ENCODE measurements at regions not wholly inside any gene's neighbourhood (a gene's known extent, or its start where the extent isn't known, plus 50 kb on each side); places are given as distances from the start of the nearest gene placed in this dataset.

GRCh38 chr17:74096456-74096855 lies 107.0 kb upstream of the RPL38 start:
- DNase-seq: no peak

GRCh38 chr17:74097450-74098135 lies 105.9 kb upstream of the RPL38 start:
- no peak for DNase-seq

- no peak for DNase-seq
Observed at GRCh38 chr17:74098136-74099024, 105.1 kb upstream of the RPL38 start.

GRCh38 chr17:74099442-74100340 lies 103.8 kb upstream of the RPL38 start:
- no peak for DNase-seq

GRCh38 chr17:74104921-74105320 lies 98.6 kb upstream of the RPL38 start:
- no peak for DNase-seq

- no peak for DNase-seq
Observed at GRCh38 chr17:74107107-74107506, 96.4 kb upstream of the RPL38 start.

GRCh38 chr17:74108126-74108705 lies 95.3 kb upstream of the RPL38 start:
- DNase-seq: no peak

- DNase-seq: no peak
Observed at GRCh38 chr17:74110467-74110866, 93.0 kb upstream of the RPL38 start.

GRCh38 chr17:74113326-74113725 lies 90.2 kb upstream of the RPL38 start:
- no peak for DNase-seq

- DNase-seq: no peak
Observed at GRCh38 chr17:74113952-74114351, 89.5 kb upstream of the RPL38 start.

- DNase-seq: no peak
Observed at GRCh38 chr17:74114881-74115470, 88.5 kb upstream of the RPL38 start.

- no peak for DNase-seq
Observed at GRCh38 chr17:74115586-74115985, 87.9 kb upstream of the RPL38 start.

- DNase-seq: no peak
Observed at GRCh38 chr17:74116087-74116717, 87.3 kb upstream of the RPL38 start.

- no peak for DNase-seq
Observed at GRCh38 chr17:74117087-74117698, 86.3 kb upstream of the RPL38 start.

GRCh38 chr17:74117999-74118421 lies 85.5 kb upstream of the RPL38 start:
- no peak for DNase-seq

GRCh38 chr17:74118504-74118903 lies 85.0 kb upstream of the RPL38 start:
- DNase-seq: no peak

- no peak for DNase-seq
Observed at GRCh38 chr17:74119049-74119580, 84.4 kb upstream of the RPL38 start.

GRCh38 chr17:74119965-74120364 lies 83.5 kb upstream of the RPL38 start:
- DNase-seq: no peak

- peak in 1 of 2 donors; percentile 31 for DNase-seq
Observed at GRCh38 chr17:74123350-74123749, 80.1 kb upstream of the RPL38 start.

- no peak for DNase-seq
Observed at GRCh38 chr17:74123866-74124444, 79.5 kb upstream of the RPL38 start.

GRCh38 chr17:74125156-74125555 lies 78.3 kb upstream of the RPL38 start:
- DNase-seq: no peak
